SK-N-SH (cell line): ENCODE measurements at regions not wholly inside any gene's neighbourhood (a gene's known extent, or its start where the extent isn't known, plus 50 kb on each side); places are given as distances from the start of the nearest gene placed in this dataset.
A peak's percentile ranks its signal among the peaks of the same experiment; 100 is the strongest.

Experiments used
- CTCF ChIA-PET: fragments of 300-600, 350-600 bp; formaldehyde crosslinking; extraction: SDS; loops from one replicate; lab custom pipeline; 2021; lab: Yijun Ruan, JAX
- POLR2A ChIA-PET: fragments of 350-600 bp; sonication (Branson Sonifier 250); formaldehyde crosslinking; extraction: SDS; loops from one replicate; lab custom pipeline; 2020; ENCODE audit warnings: antibody characterized with exemption, inconsistent platforms; lab: Yijun Ruan, JAX
- DNase-seq: peaks from one replicate; pipeline ENCODE4 v3.0.0; 2012
- H2AFZ ChIP-seq: fragments of 200-600 bp; sonication (generic); 2 replicates; pipeline ENCODE4 v1.8.1; 2016; ENCODE audit warnings: antibody characterized with exemption, mild to moderate bottlenecking, low read depth
- H3F3A ChIP-seq: fragments of 200-600 bp; sonication (generic); replicated peaks from 2 replicates; pipeline ENCODE3; 2016; ENCODE audit warnings: antibody characterized with exemption, mild to moderate bottlenecking; ENCODE audit not compliant: insufficient read depth
- H3K27ac ChIP-seq, 2 experiments: fragments of 200-500 bp in 1 of 2; fragments of 200-600 bp in 1 of 2; sonication (Bioruptor generic) in 1 of 2; sonication (generic), shearing (Covaris generic) in 1 of 2; 2 replicates each; pipeline versions ENCODE4 v1.5.1 to v1.6.1; 2014 to 2016; ENCODE audit warnings: low read depth in 2 of 2, inconsistent platforms in 1 of 2, low read length in 1 of 2, mild to moderate bottlenecking in 1 of 2, mixed read lengths in 1 of 2
- H3K27me3 ChIP-seq: fragments of 200-600 bp; sonication (generic), shearing (Covaris generic); 2 replicates; pipeline ENCODE4 v1.6.1; 2016; ENCODE audit warnings: mixed run types; ENCODE audit not compliant: insufficient read depth
- H3K36me3 ChIP-seq, 2 experiments: fragments of 200-500 bp in 1 of 2; fragments of 200-600 bp in 1 of 2; sonication (Bioruptor generic) in 1 of 2; sonication (generic) in 1 of 2; replicated peaks in 1 of 2; 2 replicates each; pipeline versions ENCODE3 to v1.5.1; 2014 to 2016; ENCODE audit warnings: low read length in 1 of 2, mild to moderate bottlenecking in 1 of 2; ENCODE audit not compliant: insufficient read depth in 2 of 2, control insufficient read depth in 1 of 2
- H3K4me1 ChIP-seq, 2 experiments: fragments of 200-500 bp in 1 of 2; fragments of 200-600 bp in 1 of 2; sonication (Bioruptor generic) in 1 of 2; sonication (generic), shearing (Covaris generic) in 1 of 2; 2 replicates each; pipeline versions ENCODE4 v1.5.1 to v1.6.1; 2014 to 2016; ENCODE audit warnings: low read depth in 1 of 2, low read length in 1 of 2, mixed run types in 1 of 2; ENCODE audit not compliant: insufficient read depth in 2 of 2, control insufficient read depth in 1 of 2
- H3K4me2 ChIP-seq: fragments of 200-600 bp; sonication (generic), shearing (Covaris generic); 2 replicates; pipeline ENCODE4 v1.6.1; 2017; ENCODE audit warnings: mixed run types
- H3K4me3 ChIP-seq, 2 experiments: fragments of 200-500 bp in 1 of 2; fragments of 200-600 bp in 1 of 2; sonication (Bioruptor generic) in 1 of 2; sonication (generic), shearing (Covaris generic) in 1 of 2; 2 replicates each; pipeline versions ENCODE4 v1.5.1 to v1.8.1; 2014 to 2016; ENCODE audit warnings: low read depth in 2 of 2, inconsistent platforms in 1 of 2, low read length in 1 of 2, mild to moderate bottlenecking in 1 of 2, mixed read lengths in 1 of 2, moderate library complexity in 1 of 2
- H3K79me2 ChIP-seq: fragments of 200-600 bp; sonication (generic); 2 replicates; pipeline ENCODE4 v1.8.1; 2017; ENCODE audit warnings: mild to moderate bottlenecking; ENCODE audit not compliant: insufficient read depth
- H3K9ac ChIP-seq: fragments of 200-600 bp; sonication (generic); 2 replicates; pipeline ENCODE4 v1.6.1; 2017; ENCODE audit warnings: mixed run types
- H3K9me2 ChIP-seq: fragments of 200-600 bp; sonication (generic); 2 replicates; pipeline ENCODE4 v1.6.1; 2017; ENCODE audit warnings: mixed run types
- H3K9me3 ChIP-seq: fragments of 200-600 bp; sonication (generic); 2 replicates; pipeline ENCODE4 v1.6.1; 2017; ENCODE audit warnings: mixed run types, mild to moderate bottlenecking, moderate library complexity
- H4K20me1 ChIP-seq: fragments of 200-600 bp; sonication (generic); 2 replicates; pipeline ENCODE4 v1.6.1; 2017; ENCODE audit warnings: mild to moderate bottlenecking, mixed run types; ENCODE audit not compliant: insufficient read depth
- CHD2 ChIP-seq: fragments of 150-350 bp; IDR thresholded peaks from 2 replicates; pipeline ENCODE4 v1.6.1; 2018; ENCODE audit warnings: low read length; ENCODE audit not compliant: partially characterized antibody
- ELF1 ChIP-seq: IDR thresholded peaks from 2 replicates; pipeline ENCODE4 v1.4.0; 2012
- EP300 ChIP-seq, 2 experiments: IDR thresholded peaks; 2 replicates each; pipeline versions ENCODE4 v1.4.0 to v1.6.1; 2012; ENCODE audit warnings: borderline replicate concordance in 1 of 2, low read depth in 1 of 2, low read length in 1 of 2
- EZH2phosphoT487 ChIP-seq: fragments of 200-600 bp; sonication (generic); IDR thresholded peaks from 2 replicates; pipeline ENCODE4 v1.6.1; 2017; ENCODE audit warnings: low read depth, mixed run types, mild to moderate bottlenecking, antibody characterized with exemption, moderate library complexity, borderline replicate concordance
- GABPA ChIP-seq: IDR thresholded peaks from 2 replicates; pipeline ENCODE4 v1.4.0; 2012; ENCODE audit warnings: low read depth, mild to moderate bottlenecking
- MXI1 ChIP-seq: IDR thresholded peaks from 2 replicates; pipeline ENCODE4 v1.6.1; 2012; ENCODE audit warnings: mild to moderate bottlenecking, low read depth, low read length, improper control_type of control experiment
- NFIC ChIP-seq: IDR thresholded peaks from 2 replicates; pipeline ENCODE4 v1.4.0; 2012; ENCODE audit warnings: borderline replicate concordance
- TCF12 ChIP-seq: IDR thresholded peaks from 2 replicates; pipeline ENCODE4 v1.4.0; 2012
- WGBS: methylation state at CpG from one replicate; pipeline ENCODE4 v1.1.6; 2017; ENCODE audit warnings: low lambda C conversion rate; 5-methylcytosine and 5-hydroxymethylcytosine counted together
- TF ChIP-seq, protein P1 (sequence below): fragments of 150-350 bp; IDR thresholded peaks from 2 replicates; pipeline ENCODE4 v1.6.1; 2017; ENCODE audit warnings: antibody characterized with exemption, low read length, low read depth, borderline replicate concordance
- TF ChIP-seq, protein P2 (sequence below): IDR thresholded peaks from 2 replicates; pipeline ENCODE4 v1.4.0; 2012; ENCODE audit warnings: low read depth
- TF ChIP-seq, protein P3 (sequence below): fragments of 200-600 bp; sonication (generic); IDR thresholded peaks from 2 replicates; pipeline ENCODE4 v1.6.1; 2017; ENCODE audit warnings: antibody characterized with exemption, mild to moderate bottlenecking, moderate library complexity

DNA sequence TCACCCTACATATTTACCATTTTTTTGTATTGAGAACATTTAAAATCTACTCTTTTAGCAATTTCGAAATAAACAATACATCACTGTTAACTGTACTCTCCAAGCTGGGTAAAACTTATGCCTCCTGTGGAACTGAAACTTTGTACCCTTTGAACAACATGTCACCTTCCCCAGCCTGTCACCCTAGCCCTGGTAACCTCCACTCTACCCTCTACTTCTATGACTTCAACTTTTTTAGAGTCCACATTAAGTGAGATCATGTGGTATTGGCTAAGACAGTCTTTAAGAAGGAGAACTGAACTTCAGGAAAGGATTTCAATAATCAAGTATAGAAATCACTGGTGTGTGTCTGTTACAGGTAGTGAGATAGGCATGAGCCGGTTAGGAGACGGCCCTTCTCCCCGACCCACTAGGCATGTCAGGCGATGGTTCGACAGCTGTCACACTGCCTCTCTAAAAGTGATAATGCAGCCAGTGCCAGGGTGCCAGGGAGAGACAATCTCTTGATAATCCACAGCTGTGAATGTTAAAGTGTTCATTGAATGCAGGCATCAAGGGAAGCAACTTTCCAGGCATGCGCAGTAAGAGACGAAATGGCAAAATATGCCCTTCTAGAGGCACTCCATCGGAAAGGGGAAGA, 74.6 kb upstream of the RNF152 start:
- H3K36me3 ChIP-seq, result no peaks in the 10 kb centered on the region
- WGBS, result 93% methylated on average over 9 of the region's 9 CpGs

GRCh38 chr18:61965311-61965710, 72.5 kb upstream of the RNF152 start:
- H3K9me2 ChIP-seq, result no peaks in the 10 kb centered on the region
- H3K36me3 ChIP-seq, result no peaks in the 10 kb centered on the region
- no peak overlapping the region for H3K4me2 ChIP-seq
- no peak for DNase-seq
- TF ChIP-seq, protein P1, sequence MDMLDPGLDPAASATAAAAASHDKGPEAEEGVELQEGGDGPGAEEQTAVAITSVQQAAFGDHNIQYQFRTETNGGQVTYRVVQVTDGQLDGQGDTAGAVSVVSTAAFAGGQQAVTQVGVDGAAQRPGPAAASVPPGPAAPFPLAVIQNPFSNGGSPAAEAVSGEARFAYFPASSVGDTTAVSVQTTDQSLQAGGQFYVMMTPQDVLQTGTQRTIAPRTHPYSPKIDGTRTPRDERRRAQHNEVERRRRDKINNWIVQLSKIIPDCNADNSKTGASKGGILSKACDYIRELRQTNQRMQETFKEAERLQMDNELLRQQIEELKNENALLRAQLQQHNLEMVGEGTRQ, result no peak
- TF ChIP-seq CHD2 (no peak), TCF12 (no peak), NFIC (no peak), GABPA (no peak), ELF1 (no peak), EZH2phosphoT487 (no peak), EP300 (IDR thresholded peaks at IDR 0.05; ENCODE audit: borderline replicate concordance in 1 of 2, low read depth in 1 of 2, low read length in 1 of 2) (no peak)
- TF ChIP-seq, protein P2, sequence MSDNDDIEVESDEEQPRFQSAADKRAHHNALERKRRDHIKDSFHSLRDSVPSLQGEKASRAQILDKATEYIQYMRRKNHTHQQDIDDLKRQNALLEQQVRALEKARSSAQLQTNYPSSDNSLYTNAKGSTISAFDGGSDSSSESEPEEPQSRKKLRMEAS, result no peak
- 0 out of 4 replicates have a peak overlapping the region, but pooled peaks of 1 of the 2 experiments have one; percentile 15 for H3K27ac ChIP-seq
- ChIA-PET CTCF (no interaction called here), POLR2A (no interaction called here)
- no peaks in the 10 kb centered on the region for H3F3A ChIP-seq
- H2AFZ ChIP-seq, result no peak overlapping the region
- no peaks in the 10 kb centered on the region for H3K4me1 ChIP-seq
- H3K9ac ChIP-seq, result no peak overlapping the region
- no peaks in the 10 kb centered on the region for H3K27me3 ChIP-seq
- no peaks in the 10 kb centered on the region for H3K79me2 ChIP-seq
- 76% methylated on average over 6 of the region's 6 CpGs for WGBS
- H4K20me1 ChIP-seq, result no peaks in the 10 kb centered on the region
- H3K4me3 ChIP-seq, result no peak overlapping the region
- no peaks in the 10 kb centered on the region for H3K9me3 ChIP-seq

More for the DNA sequence above, 74.6 kb upstream of the RNF152 start:
- no peaks in the 10 kb centered on the region for H3K9me3 ChIP-seq
- H4K20me1 ChIP-seq, result no peaks in the 10 kb centered on the region
- ChIA-PET CTCF (no interaction called here), POLR2A (no interaction called here)
- H3K4me2 ChIP-seq, result no peak overlapping the region
- no peak overlapping the region for H3K4me3 ChIP-seq
- peaks cover 4% of the 10 kb centered on the region for H3F3A ChIP-seq
- no peak for DNase-seq
- H3K27me3 ChIP-seq, result no peaks in the 10 kb centered on the region
- no peaks in the 10 kb centered on the region for H3K9me2 ChIP-seq
- H3K79me2 ChIP-seq, result no peaks in the 10 kb centered on the region
- H3K9ac ChIP-seq, result no peak overlapping the region
- no peaks in the 10 kb centered on the region for H3K4me1 ChIP-seq
- H2AFZ ChIP-seq, result no peak overlapping the region
- H3K27ac ChIP-seq, result no peak overlapping the region
- TF ChIP-seq, protein P3, sequence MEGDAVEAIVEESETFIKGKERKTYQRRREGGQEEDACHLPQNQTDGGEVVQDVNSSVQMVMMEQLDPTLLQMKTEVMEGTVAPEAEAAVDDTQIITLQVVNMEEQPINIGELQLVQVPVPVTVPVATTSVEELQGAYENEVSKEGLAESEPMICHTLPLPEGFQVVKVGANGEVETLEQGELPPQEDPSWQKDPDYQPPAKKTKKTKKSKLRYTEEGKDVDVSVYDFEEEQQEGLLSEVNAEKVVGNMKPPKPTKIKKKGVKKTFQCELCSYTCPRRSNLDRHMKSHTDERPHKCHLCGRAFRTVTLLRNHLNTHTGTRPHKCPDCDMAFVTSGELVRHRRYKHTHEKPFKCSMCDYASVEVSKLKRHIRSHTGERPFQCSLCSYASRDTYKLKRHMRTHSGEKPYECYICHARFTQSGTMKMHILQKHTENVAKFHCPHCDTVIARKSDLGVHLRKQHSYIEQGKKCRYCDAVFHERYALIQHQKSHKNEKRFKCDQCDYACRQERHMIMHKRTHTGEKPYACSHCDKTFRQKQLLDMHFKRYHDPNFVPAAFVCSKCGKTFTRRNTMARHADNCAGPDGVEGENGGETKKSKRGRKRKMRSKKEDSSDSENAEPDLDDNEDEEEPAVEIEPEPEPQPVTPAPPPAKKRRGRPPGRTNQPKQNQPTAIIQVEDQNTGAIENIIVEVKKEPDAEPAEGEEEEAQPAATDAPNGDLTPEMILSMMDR, result no peak
- no peak for TF ChIP-seq MXI1
